Duodenal mucosa (tissue), 2 donors: ENCODE measurements at regions not wholly inside any gene's neighbourhood (a gene's known extent, or its start where the extent isn't known, plus 50 kb on each side); places are given as distances from the start of the nearest gene placed in this dataset.

Source experiments
- H3K27ac ChIP-seq: one replicate; pipeline ENCODE4 v1.7.0; 2013; ENCODE audit warnings: low read depth, low read length
- H3K27me3 ChIP-seq, 2 donors: one replicate each; pipeline ENCODE4 v1.7.0; 2013; ENCODE audit warnings: low read length in 2 of 2, control low read depth in 1 of 2; ENCODE audit not compliant: insufficient read depth in 2 of 2, control insufficient read depth in 1 of 2
- H3K36me3 ChIP-seq, 2 donors: one replicate each; pipeline ENCODE4 v1.7.0; 2013; ENCODE audit warnings: low read length in 2 of 2, control low read depth in 1 of 2; ENCODE audit not compliant: insufficient read depth in 2 of 2, control insufficient read depth in 1 of 2
- H3K4me1 ChIP-seq, 2 donors: one replicate each; pipeline ENCODE4 v1.7.0; 2013; ENCODE audit warnings: low read length in 2 of 2, control low read depth in 1 of 2; ENCODE audit not compliant: insufficient read depth in 2 of 2, control insufficient read depth in 1 of 2
- H3K4me3 ChIP-seq, 2 donors: one replicate each; pipeline ENCODE4 v1.7.0; 2013; ENCODE audit warnings: low read length in 2 of 2, low read depth in 1 of 2
- H3K9ac ChIP-seq, 2 donors: one replicate each; pipeline ENCODE4 v1.7.0; 2013; ENCODE audit warnings: low read length in 2 of 2, low read depth in 1 of 2
- H3K9me3 ChIP-seq, 2 donors: one replicate each; pipeline ENCODE4 v1.7.0; 2013; ENCODE audit warnings: low read length in 2 of 2, control low read depth in 1 of 2; ENCODE audit not compliant: control insufficient read depth in 1 of 2

- no peak overlapping the region for H3K27ac ChIP-seq
- no peaks in the 10 kb centered on the region for H3K9me3 ChIP-seq
- H3K4me3 ChIP-seq, result no peak overlapping the region
Measured at GRCh38 chr13:50668691-50669271, 174.7 kb downstream of the DLEU7 start.

GRCh38 chr13:50670272-50670671 is 173.2 kb downstream of the DLEU7 start:
- no peaks in the 10 kb centered on the region for H3K4me1 ChIP-seq
- no peaks in the 10 kb centered on the region for H3K36me3 ChIP-seq
- no peak overlapping the region for H3K9ac ChIP-seq
- no peaks in the 10 kb centered on the region for H3K9me3 ChIP-seq
- no peak overlapping the region for H3K27ac ChIP-seq
- no peak overlapping the region for H3K4me3 ChIP-seq
- no peaks in the 10 kb centered on the region for H3K27me3 ChIP-seq

More at GRCh38 chr13:50668691-50669271, 174.7 kb downstream of the DLEU7 start:
- no peak overlapping the region for H3K9ac ChIP-seq
- no peaks in the 10 kb centered on the region for H3K4me1 ChIP-seq
- no peaks in the 10 kb centered on the region for H3K36me3 ChIP-seq
- H3K27me3 ChIP-seq, result no peaks in the 10 kb centered on the region

GRCh38 chr13:50670847-50671496 is 172.5 kb downstream of the DLEU7 start:
- Histone ChIP-seq H3K9me3 (no peaks in the 10 kb centered on the region), H3K36me3 (no peaks in the 10 kb centered on the region), H3K9ac (no peak overlapping the region), H3K27ac (no peak overlapping the region), H3K4me3 (no peak overlapping the region), H3K27me3 (no peaks in the 10 kb centered on the region), H3K4me1 (no peaks in the 10 kb centered on the region)

GRCh38 chr13:50671497-50671850 is 172.0 kb downstream of the DLEU7 start:
- Histone ChIP-seq H3K9ac (no peak overlapping the region), H3K36me3 (no peaks in the 10 kb centered on the region), H3K4me3 (no peak overlapping the region), H3K9me3 (no peaks in the 10 kb centered on the region), H3K27ac (no peak overlapping the region), H3K27me3 (no peaks in the 10 kb centered on the region), H3K4me1 (no peaks in the 10 kb centered on the region)

GRCh38 chr13:50672025-50672424 is 171.5 kb downstream of the DLEU7 start:
- H3K36me3 ChIP-seq, result no peaks in the 10 kb centered on the region
- no peak overlapping the region for H3K4me3 ChIP-seq
- no peak overlapping the region for H3K27ac ChIP-seq
- no peaks in the 10 kb centered on the region for H3K27me3 ChIP-seq
- H3K9ac ChIP-seq, result no peak overlapping the region
- H3K4me1 ChIP-seq, result no peaks in the 10 kb centered on the region
- H3K9me3 ChIP-seq, result no peaks in the 10 kb centered on the region

GRCh38 chr13:50675651-50676050 is 167.8 kb downstream of the DLEU7 start:
- Histone ChIP-seq H3K27me3 (no peaks in the 10 kb centered on the region), H3K4me3 (no peak overlapping the region), H3K36me3 (no peaks in the 10 kb centered on the region), H3K9me3 (no peaks in the 10 kb centered on the region), H3K27ac (no peak overlapping the region), H3K9ac (no peak overlapping the region), H3K4me1 (peaks cover 0 to 4% of the 10 kb centered on the region in 2 donors)

- Histone ChIP-seq H3K36me3 (no peaks in the 10 kb centered on the region), H3K4me1 (peaks cover 0 to 4% of the 10 kb centered on the region in 2 donors), H3K4me3 (no peak overlapping the region), H3K9me3 (no peaks in the 10 kb centered on the region), H3K27me3 (no peaks in the 10 kb centered on the region), H3K27ac (no peak overlapping the region), H3K9ac (no peak overlapping the region)
Measured at GRCh38 chr13:50676602-50677001, 166.9 kb downstream of the DLEU7 start.

GRCh38 chr13:50677258-50677657 is 166.2 kb downstream of the DLEU7 start:
- Histone ChIP-seq H3K27ac (no peak overlapping the region), H3K36me3 (no peaks in the 10 kb centered on the region), H3K4me1 (peaks cover 0 to 4% of the 10 kb centered on the region in 2 donors), H3K4me3 (no peak overlapping the region), H3K9ac (no peak overlapping the region), H3K9me3 (no peaks in the 10 kb centered on the region), H3K27me3 (no peaks in the 10 kb centered on the region)

- H3K4me1 ChIP-seq, result peaks cover 0 to 4% of the 10 kb centered on the region in 2 donors
- H3K27me3 ChIP-seq, result no peaks in the 10 kb centered on the region
- no peaks in the 10 kb centered on the region for H3K9me3 ChIP-seq
- H3K4me3 ChIP-seq, result no peak overlapping the region
- H3K36me3 ChIP-seq, result no peaks in the 10 kb centered on the region
- H3K9ac ChIP-seq, result no peak overlapping the region
- H3K27ac ChIP-seq, result no peak overlapping the region
Measured at GRCh38 chr13:50677687-50678463, 165.6 kb downstream of the DLEU7 start.

- H3K9me3 ChIP-seq, result no peaks in the 10 kb centered on the region
- no peaks in the 10 kb centered on the region for H3K36me3 ChIP-seq
- no peak overlapping the region for H3K4me3 ChIP-seq
- no peak overlapping the region for H3K9ac ChIP-seq
- peaks cover 2 to 4% of the 10 kb centered on the region in 2 donors for H3K4me1 ChIP-seq
- H3K27me3 ChIP-seq, result no peaks in the 10 kb centered on the region
- H3K27ac ChIP-seq, result no peak overlapping the region
Measured at GRCh38 chr13:50678464-50679162, 164.9 kb downstream of the DLEU7 start.
